GM12875 (cell line): ENCODE measurements at regions not wholly inside any gene's neighbourhood (a gene's known extent, or its start where the extent isn't known, plus 50 kb on each side); places are given as distances from the start of the nearest gene placed in this dataset.
A peak's percentile ranks its signal among the peaks of the same experiment; 100 is the strongest.

Experiments
- H3K4me3 ChIP-seq: one replicate; pipeline ENCODE4 v1.5.1; 2011; ENCODE audit warnings: low read depth, low read length, control low read depth
- TF ChIP-seq, protein P1 (sequence below): IDR thresholded peaks from 2 replicates; pipeline ENCODE4 v1.5.1; 2011; ENCODE audit warnings: low read depth, mild to moderate bottlenecking, control low read depth, inconsistent platforms, low read length, moderate library complexity, borderline replicate concordance; ENCODE audit not compliant: insufficient read depth

DNA sequence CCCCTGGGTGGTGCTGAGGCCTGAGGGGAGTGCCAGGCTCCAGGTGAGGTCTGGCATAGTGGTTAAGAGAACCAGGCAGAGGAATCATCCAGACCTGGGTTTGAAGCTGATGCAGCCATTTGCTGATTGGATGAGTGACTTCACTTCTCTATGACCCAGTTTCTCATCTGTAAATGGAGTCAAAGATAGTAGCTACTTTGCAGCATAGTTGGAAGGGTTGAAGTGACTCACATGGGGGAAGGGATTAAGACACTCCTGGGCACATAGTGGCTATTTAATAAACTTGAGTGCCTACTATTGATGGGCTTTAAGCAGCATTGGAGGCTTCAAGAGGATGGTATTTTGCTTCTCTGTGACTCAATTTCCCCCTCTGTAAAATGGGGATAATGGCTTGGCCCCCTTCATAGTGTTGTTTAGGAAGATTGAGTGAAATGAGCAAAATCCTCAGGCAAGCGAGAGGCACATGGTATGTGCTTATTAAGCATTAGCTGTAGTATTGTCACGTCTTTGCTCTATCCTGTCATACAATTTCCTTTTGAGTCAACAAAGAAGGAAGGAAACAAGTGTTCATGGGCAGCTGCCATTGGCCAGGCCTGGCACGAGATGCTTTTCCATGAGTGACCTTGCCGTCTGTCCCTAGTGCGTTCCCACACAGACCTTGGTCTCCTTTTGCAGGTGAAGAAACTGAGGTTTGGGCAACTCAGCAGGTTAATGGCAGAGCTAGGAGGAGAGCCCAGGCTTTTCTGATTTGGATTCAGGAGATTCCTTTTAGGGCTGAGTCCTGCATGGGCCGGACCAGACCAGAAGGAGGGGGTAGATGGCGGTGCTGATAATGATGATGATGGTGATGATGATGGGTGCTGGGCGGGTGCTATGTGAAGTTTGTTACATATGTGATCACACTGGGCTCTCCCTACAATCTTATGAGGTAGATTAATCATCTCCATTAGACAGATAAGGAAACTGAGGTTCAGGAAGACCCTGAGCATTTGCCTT lies 131.1 kb upstream of the WNT4 start:
- TF ChIP-seq, protein P1, sequence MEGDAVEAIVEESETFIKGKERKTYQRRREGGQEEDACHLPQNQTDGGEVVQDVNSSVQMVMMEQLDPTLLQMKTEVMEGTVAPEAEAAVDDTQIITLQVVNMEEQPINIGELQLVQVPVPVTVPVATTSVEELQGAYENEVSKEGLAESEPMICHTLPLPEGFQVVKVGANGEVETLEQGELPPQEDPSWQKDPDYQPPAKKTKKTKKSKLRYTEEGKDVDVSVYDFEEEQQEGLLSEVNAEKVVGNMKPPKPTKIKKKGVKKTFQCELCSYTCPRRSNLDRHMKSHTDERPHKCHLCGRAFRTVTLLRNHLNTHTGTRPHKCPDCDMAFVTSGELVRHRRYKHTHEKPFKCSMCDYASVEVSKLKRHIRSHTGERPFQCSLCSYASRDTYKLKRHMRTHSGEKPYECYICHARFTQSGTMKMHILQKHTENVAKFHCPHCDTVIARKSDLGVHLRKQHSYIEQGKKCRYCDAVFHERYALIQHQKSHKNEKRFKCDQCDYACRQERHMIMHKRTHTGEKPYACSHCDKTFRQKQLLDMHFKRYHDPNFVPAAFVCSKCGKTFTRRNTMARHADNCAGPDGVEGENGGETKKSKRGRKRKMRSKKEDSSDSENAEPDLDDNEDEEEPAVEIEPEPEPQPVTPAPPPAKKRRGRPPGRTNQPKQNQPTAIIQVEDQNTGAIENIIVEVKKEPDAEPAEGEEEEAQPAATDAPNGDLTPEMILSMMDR, result no peak

DNA sequence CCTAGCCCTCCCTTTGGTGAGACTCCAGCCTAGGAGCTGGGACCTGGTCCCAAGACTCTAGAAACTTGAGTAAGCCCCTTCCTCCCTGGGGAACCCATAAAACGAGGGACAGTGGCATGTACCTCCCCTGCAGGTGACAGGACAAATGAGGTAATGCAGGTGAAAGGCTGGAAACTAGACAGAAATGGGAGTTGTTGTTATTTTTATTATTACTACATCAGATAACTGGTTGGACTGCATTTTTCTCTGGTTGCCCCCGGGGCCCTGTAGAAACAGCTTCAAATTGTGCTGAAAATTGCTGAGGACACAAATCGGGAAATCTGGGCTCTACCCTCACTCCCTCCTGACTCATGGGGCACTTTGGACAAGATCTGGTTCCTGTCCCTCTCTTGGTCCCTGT lies 132.3 kb upstream of the WNT4 start:
- H3K4me3 ChIP-seq, result no peak overlapping the region
- TF ChIP-seq, protein P1, result no peak

More for the DNA sequence above, 131.1 kb upstream of the WNT4 start:
- H3K4me3 ChIP-seq, result no peak overlapping the region

DNA sequence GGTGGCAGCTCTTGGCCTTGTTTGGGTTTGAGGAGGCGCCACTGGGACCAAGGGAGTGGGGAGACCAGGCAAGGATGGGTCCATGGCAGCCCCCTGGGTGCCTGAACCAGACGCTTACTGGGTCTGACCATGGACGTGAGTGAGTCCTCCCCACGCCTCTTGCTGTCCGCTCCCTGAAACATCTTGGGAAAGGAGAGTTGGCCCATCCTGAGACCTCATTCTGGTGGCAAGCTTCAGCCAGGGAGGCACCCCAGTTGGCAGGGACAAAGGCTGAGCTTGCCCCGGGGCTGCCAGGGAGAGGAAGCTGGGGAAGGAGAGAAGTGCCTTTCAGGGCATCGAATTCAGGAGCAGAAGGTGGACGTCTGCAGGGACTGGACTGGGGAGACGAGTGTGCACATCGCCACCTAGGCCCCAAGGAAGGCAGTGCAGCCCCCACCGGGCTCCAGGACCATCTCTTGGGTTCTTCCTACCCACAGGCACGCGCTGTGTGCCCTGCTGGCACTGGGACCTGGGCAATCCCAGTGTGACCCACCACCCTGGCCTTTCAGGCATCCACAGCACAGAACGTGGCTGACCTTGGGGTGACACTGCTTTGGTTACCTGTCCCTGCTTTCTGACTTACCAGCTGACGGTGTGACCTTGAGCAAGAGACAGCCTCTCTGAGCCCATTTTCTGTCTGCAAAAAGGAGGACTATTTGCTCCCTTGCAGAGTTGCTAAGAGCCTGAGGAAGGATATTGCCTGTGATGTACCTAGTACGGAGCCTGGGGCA lies 132.9 kb upstream of the WNT4 start:
- no peak overlapping the region for H3K4me3 ChIP-seq
- TF ChIP-seq, protein P1, result peak; percentile 94

- TF ChIP-seq, protein P1, result no peak
- no peak overlapping the region for H3K4me3 ChIP-seq
Observed at GRCh38 chr1:22276396-22276748, 133.5 kb upstream of the WNT4 start.

DNA sequence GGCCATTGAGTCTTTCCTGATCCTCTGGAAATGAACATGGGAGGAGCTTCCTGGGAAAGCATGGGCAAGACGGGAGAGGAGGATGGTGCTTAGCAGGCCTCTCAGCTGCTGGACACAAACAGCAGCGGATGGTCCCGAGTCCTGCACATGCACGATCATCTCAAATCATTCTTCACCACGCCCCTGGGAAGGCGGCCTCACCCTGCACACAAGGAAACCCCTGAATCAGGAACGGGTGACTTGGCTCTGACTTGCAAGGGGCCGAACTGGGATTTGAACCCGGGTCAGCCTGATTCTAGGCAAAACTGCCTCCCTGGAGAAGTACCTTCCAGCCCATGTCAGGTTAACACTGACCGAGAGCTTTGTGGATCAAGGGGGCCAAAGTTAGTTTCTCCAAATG lies 134.8 kb upstream of the WNT4 start:
- no peak overlapping the region for H3K4me3 ChIP-seq
- TF ChIP-seq, protein P1, result no peak

DNA sequence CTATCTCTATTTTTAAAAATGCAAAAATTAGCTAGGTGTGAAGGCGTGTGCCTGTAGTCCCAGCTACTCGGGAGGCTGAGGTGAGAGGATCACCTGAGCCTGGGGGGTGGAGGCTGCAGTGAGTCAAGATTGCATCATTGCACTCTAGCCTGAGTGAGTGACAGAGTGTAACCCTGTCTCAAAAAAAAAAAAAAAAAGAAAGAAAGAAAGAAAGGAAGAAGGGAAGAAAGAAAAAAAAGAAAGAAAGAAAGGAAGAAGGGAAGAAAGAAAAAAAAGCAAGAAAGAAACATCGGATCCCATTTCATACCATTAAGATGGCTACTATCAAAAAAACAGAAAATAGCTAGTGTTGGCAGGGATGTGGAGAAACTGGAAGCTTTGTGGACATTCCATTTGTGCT lies 136.8 kb upstream of the WNT4 start:
- no peak overlapping the region for H3K4me3 ChIP-seq
- TF ChIP-seq, protein P1, result no peak
